ENCODE measurements at regions not wholly inside any gene's neighbourhood (a gene's known extent, or its start where the extent isn't known, plus 50 kb on each side); places are given as distances from the start of the nearest gene placed in this dataset.

DNA sequence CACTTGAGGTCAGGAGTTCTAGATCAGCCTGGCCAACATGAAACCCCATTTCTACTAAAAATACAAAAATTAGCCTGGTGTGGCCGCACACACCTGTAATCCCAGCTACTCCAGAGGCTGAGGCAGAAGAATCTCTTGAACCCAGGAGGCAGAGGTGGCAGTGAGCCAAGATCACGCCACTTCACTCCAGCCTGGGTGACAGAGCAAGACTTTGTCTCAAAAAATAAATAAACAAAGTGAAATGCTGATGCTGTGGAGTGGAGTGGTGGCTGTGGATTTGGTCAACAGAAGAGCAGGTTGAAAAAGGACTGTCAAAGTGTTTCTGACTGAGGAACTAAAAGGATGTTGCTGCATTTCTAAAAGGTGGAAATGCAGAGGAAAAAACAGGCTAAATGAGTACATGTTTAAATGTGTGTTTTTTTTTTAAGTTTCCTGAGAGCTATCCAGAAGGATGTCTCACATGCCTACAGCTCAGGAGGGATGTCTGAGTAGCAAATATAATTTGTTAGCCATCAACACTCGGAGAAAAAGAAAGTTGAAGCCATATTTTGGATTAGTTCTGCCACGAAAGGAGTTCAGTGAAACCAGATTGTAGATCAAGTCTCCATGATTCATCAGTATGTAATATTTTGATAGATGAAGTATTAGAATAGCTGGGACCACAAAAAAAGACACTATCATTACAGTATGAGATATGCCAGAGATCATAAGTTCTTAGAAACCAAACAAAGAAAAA lies 621.1 kb upstream of the ADGRB3 start:
- no peak overlapping the region for H3K4me2 ChIP-seq (ENCODE audit: insufficient read depth in 1 of 2, low read depth in 2 of 2, low read length in 2 of 2)
- CTCF ChIA-PET (ENCODE audit: partially characterized antibody): no interaction called here
- FAIRE-seq: no peak

More for the DNA sequence above, 621.1 kb upstream of the ADGRB3 start:
- Histone ChIP-seq H3K79me2 (ENCODE audit: control insufficient read depth in 1 of 2, insufficient read depth in 2 of 2, low read length in 2 of 2) (no peaks in the 10 kb centered on the region), H3K79me1 (ENCODE audit: low read depth, low read length) (no peaks in the 10 kb centered on the region), H4K8ac (ENCODE audit: extremely low read depth, insufficient read depth, low read length) (no peak overlapping the region), H2BK5ac (ENCODE audit: low read depth, low read length) (no peak overlapping the region), H3K27ac (ENCODE audit: low read depth, low read length) (no peak overlapping the region), H2BK120ac (replicated peaks; ENCODE audit: low read depth, low read length) (no peak overlapping the region), H3K4ac (replicated peaks; ENCODE audit: insufficient read length, low read depth, low read length) (no peak overlapping the region), H4K5ac (ENCODE audit: insufficient read length, low read depth, low read length) (no peak overlapping the region), H4K91ac (replicated peaks; ENCODE audit: insufficient read length, low read length) (no peak overlapping the region), H2AK5ac (ENCODE audit: low read depth, low read length) (no peak overlapping the region), H3K9me3 (ENCODE audit: insufficient read depth in 2 of 2, low read depth in 1 of 2, low read length in 1 of 2) (no peaks in the 10 kb centered on the region; a peak in 1 of 4 replicates), H3K27me3 (replicated peaks in 1 of 4; ENCODE audit: control insufficient read depth in 3 of 4, extremely low read depth in 1 of 4, insufficient read depth in 3 of 4, low read length in 3 of 4) (no peaks in the 10 kb centered on the region), H3K14ac (ENCODE audit: insufficient read length) (no peak overlapping the region), H2BK20ac (ENCODE audit: low read length) (no peak overlapping the region), H3K23me2 (ENCODE audit: low read depth, low read length) (no peaks in the 10 kb centered on the region), H3K18ac (ENCODE audit: extremely low read depth, low read length) (no peak overlapping the region), H2AFZ (ENCODE audit: low read length) (no peak overlapping the region), H2BK12ac (ENCODE audit: low read depth, low read length) (no peak overlapping the region), H3K4me3 (ENCODE audit: extremely low read depth in 1 of 4, insufficient read depth in 2 of 4, low read depth in 3 of 4, low read length in 4 of 4) (no peak overlapping the region), H3K23ac (ENCODE audit: insufficient read length) (no peak overlapping the region), H3K56ac (replicated peaks; ENCODE audit: insufficient read length, low read depth, low read length) (no peak overlapping the region), H3K36me3 (ENCODE audit: control insufficient read depth in 2 of 4, insufficient read depth in 4 of 4, low read length in 3 of 4) (no peaks in the 10 kb centered on the region), H3K4me1 (replicated peaks in 1 of 4; ENCODE audit: control insufficient read depth in 3 of 4, insufficient read depth in 4 of 4, low read length in 3 of 4) (peaks cover 0 to 2% (median 0%) of the 10 kb centered on the region in 4 experiments; a peak in 1 of 7 replicates), H2BK15ac (ENCODE audit: low read length) (no peak overlapping the region), H4K20me1 (replicated peaks in 1 of 2; ENCODE audit: control insufficient read depth in 1 of 2, insufficient read depth in 2 of 2, low read length in 2 of 2) (no peaks in the 10 kb centered on the region), H3K9ac (replicated peaks in 1 of 4; ENCODE audit: extremely low read depth in 1 of 4, low read depth in 3 of 4, low read length in 3 of 4) (no peak overlapping the region)
- WGBS, 2 experiments (ENCODE audit: extremely low coverage in 1 of 2, insufficient coverage in 1 of 2, insufficient read length in 1 of 2, insufficient replicate concordance in 2 of 2, low coverage in 1 of 2, low lambda C conversion rate in 2 of 2, missing lambda C conversion rate in 1 of 2): 81% methylated on average over 4 of the region's 4 CpGs; no CpG with 5 or more reads in 1 of the 2 experiments
- no peak for DNase-seq (ENCODE audit: low read depth in 1 of 2, low spot score in 2 of 2)
- POLR2A ChIA-PET (ENCODE audit: partially characterized antibody): no interaction called here
- no peak for TF ChIP-seq GTF2F1 (IDR thresholded peaks at IDR 0.05; ENCODE audit: borderline replicate concordance, low read depth, low read length)
- TF ChIP-seq SP1 (IDR thresholded peaks at IDR 0.05; ENCODE audit: low read depth, low read length): no peak

Data from H1 (cell line).